HG02610 (cell line): ENCODE measurements at regions not wholly inside any gene's neighbourhood (a gene's known extent, or its start where the extent isn't known, plus 50 kb on each side); places are given as distances from the start of the nearest gene placed in this dataset.
A peak's percentile ranks its signal among the peaks of the same experiment; 100 is the strongest.

ENCODE experiments used
- ATAC-seq: cut with Tn5 transposase; IDR thresholded peaks from one replicate; pipeline ENCODE4 v1.9.1; 2021; ENCODE audit warnings: mild to moderate bottlenecking, moderate library complexity; ENCODE audit not compliant: unreplicated experiment

- ATAC-seq: no peak
Observed at GRCh38 chr1:185581961-185582725, 152.0 kb upstream of the HMCN1 start.

- no peak for ATAC-seq
Observed at GRCh38 chr1:185581020-185581419, 153.2 kb upstream of the HMCN1 start.

GRCh38 chr1:185578293-185578692 is 155.9 kb upstream of the HMCN1 start:
- ATAC-seq: no peak

- ATAC-seq: no peak
Observed at GRCh38 chr1:185574139-185574875, 159.9 kb upstream of the HMCN1 start.

- ATAC-seq: no peak
Observed at GRCh38 chr1:185573677-185574076, 160.5 kb upstream of the HMCN1 start.

- no peak for ATAC-seq
Observed at GRCh38 chr1:185573162-185573561, 161.0 kb upstream of the HMCN1 start.

GRCh38 chr1:185570962-185571361 is 163.2 kb upstream of the HMCN1 start:
- no peak for ATAC-seq

GRCh38 chr1:185568155-185569123 is 165.8 kb upstream of the HMCN1 start:
- peak; percentile 63 for ATAC-seq

- no peak for ATAC-seq
Observed at GRCh38 chr1:185567440-185567839, 166.8 kb upstream of the HMCN1 start.

- ATAC-seq: peak; percentile 45
Observed at GRCh38 chr1:185566995-185567394, 167.2 kb upstream of the HMCN1 start.

- no peak for ATAC-seq
Observed at GRCh38 chr1:185565302-185565701, 168.9 kb upstream of the HMCN1 start.

GRCh38 chr1:185564816-185565215 is 169.4 kb upstream of the HMCN1 start:
- no peak for ATAC-seq

GRCh38 chr1:185562461-185563359 is 171.5 kb upstream of the HMCN1 start:
- no peak for ATAC-seq

- no peak for ATAC-seq
Observed at GRCh38 chr1:185561629-185562028, 172.6 kb upstream of the HMCN1 start.

- ATAC-seq: no peak
Observed at GRCh38 chr1:185560760-185561159, 173.4 kb upstream of the HMCN1 start.

- peak; percentile 98 for ATAC-seq
Observed at GRCh38 chr1:185559684-185560331, 174.4 kb upstream of the HMCN1 start.

- ATAC-seq: no peak
Observed at GRCh38 chr1:185559151-185559550, 175.0 kb upstream of the HMCN1 start.

- ATAC-seq: no peak
Observed at GRCh38 chr1:185556561-185556960, 177.6 kb upstream of the HMCN1 start.

GRCh38 chr1:185555743-185556142 is 178.4 kb upstream of the HMCN1 start:
- no peak for ATAC-seq

GRCh38 chr1:185551008-185551407 is 183.2 kb upstream of the HMCN1 start:
- ATAC-seq: no peak
